ENCODE measurements at regions not wholly inside any gene's neighbourhood (a gene's known extent, or its start where the extent isn't known, plus 50 kb on each side); places are given as distances from the start of the nearest gene placed in this dataset.

DNA sequence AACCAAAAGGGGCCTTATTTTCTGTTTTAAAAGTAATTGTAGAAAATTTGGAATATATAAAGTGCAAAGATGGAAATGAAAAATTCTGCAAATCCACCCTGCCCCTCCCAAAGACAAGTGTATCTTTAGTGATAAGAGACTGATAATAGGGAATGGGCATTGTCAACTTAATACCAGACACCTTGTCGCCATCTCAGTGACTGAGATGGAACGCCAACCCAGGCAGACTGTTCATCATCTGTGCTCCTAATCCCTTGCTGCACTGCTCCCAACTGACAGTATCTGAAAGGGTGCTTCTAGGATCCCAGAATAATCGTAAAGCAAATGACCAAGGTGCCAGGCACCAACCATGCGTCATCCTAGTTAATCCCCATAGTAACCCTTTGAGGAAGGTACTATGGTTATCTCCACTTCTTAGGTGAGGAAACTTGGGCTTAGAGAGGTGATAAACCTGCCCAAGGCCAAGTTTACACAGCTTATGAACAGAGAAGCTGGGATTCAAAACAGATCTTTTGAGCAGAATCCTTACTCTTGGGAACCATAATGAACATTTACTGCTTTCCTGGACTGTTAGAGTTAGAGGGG lies 583.7 kb downstream of the GATA3 start:
- H3K4me3 ChIP-seq (ENCODE audit: low read depth, low read length), result no peak overlapping the region
- no peak for TF ChIP-seq CTCF (IDR thresholded peaks at IDR 0.05; ENCODE audit: borderline replicate concordance, insufficient read depth, low read depth, low read length)

GRCh38 chr10:8639486-8640185 lies 585.1 kb downstream of the GATA3 start:
- no peak overlapping the region for H3K4me3 ChIP-seq (ENCODE audit: low read depth, low read length)

DNA sequence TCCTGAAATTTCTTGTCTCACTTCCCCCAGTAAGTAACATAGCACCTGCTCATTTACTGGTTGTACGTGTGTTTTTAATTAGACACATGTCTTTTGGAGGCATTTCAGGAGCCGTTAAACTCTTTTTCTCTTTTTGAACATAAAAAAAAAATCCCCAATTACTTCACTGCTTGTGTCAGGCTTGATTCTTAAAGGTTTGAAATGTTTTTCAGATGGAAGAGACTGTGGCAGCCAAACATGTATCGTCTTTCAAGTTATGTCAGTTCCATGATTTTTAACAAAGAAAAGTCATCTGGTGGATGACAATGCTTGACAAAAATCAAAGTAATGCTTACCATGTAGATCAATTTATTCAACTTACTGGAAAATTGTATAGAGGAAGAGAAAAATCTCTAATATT lies 585.8 kb downstream of the GATA3 start:
- no peak overlapping the region for H3K4me3 ChIP-seq (ENCODE audit: low read depth, low read length)
- TF ChIP-seq CTCF (IDR thresholded peaks at IDR 0.05; ENCODE audit: borderline replicate concordance, insufficient read depth, low read depth, low read length), result no peak

More at GRCh38 chr10:8639486-8640185, 585.1 kb downstream of the GATA3 start:
- no peak for TF ChIP-seq CTCF (IDR thresholded peaks at IDR 0.05; ENCODE audit: borderline replicate concordance, insufficient read depth, low read depth, low read length)

DNA sequence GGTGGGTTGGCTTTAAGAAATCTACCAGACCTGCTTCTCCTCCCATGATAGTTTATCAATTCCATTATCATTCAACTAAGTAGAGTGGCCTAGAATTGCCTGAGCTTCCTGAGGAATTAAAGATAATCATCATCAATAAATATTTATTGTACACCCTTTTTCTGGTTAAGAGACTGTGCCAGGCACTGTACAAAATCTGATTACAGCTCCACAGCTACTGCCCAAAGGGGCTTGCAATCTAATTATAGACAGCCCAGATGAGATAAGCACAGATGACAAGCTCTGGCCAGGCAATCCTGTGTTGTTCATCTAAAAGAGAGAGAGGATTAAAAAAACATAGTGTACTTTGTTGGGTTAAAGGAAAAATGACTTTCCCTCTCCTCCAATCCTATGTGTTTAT lies 586.4 kb downstream of the GATA3 start:
- H3K4me3 ChIP-seq (ENCODE audit: low read depth, low read length), result no peak overlapping the region
- no peak for TF ChIP-seq CTCF (IDR thresholded peaks at IDR 0.05; ENCODE audit: borderline replicate concordance, insufficient read depth, low read depth, low read length)

DNA sequence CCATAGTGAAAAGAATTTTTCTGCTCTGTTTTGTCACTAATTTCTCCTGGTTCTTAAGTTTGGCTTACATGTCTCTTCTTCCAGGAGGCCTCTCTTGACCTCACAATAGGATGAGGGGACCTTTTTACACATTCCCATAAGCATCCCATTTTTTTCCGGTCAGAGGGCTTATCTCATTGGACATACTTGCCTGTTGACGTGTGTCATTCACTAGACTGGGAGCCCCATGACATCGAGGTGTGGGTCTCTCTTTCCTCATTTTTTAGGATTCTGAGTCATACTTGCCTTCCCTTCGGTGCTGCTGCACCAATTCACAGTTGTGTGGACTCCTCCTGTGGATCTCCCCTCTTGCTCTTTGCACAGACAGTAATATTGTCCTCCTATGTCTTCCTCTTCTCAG lies 601.8 kb downstream of the GATA3 start:
- TF ChIP-seq CTCF (IDR thresholded peaks at IDR 0.05; ENCODE audit: borderline replicate concordance, insufficient read depth, low read depth, low read length), result no peak
- H3K4me3 ChIP-seq (ENCODE audit: low read depth, low read length), result no peak overlapping the region

- H3K4me3 ChIP-seq (ENCODE audit: low read depth, low read length), result no peak overlapping the region
- no peak for TF ChIP-seq CTCF (IDR thresholded peaks at IDR 0.05; ENCODE audit: borderline replicate concordance, insufficient read depth, low read depth, low read length)
These were observed 605.5 kb downstream of the GATA3 start for GRCh38 chr10:8659982-8660381.

GRCh38 chr10:8661886-8662285 lies 607.4 kb downstream of the GATA3 start:
- no peak overlapping the region for H3K4me3 ChIP-seq (ENCODE audit: low read depth, low read length)
- no peak for TF ChIP-seq CTCF (IDR thresholded peaks at IDR 0.05; ENCODE audit: borderline replicate concordance, insufficient read depth, low read depth, low read length)

Data from GM12875 (cell line).